GM10248 (cell line): ENCODE measurements at regions not wholly inside any gene's neighbourhood (a gene's known extent, or its start where the extent isn't known, plus 50 kb on each side); places are given as distances from the start of the nearest gene placed in this dataset.
"Not testable (repeated sequence)": the region's sequence is repeated elsewhere in the genome, so short reads cannot be mapped to it uniquely, and the experiment has no call there.

Experiments used
- CTCF ChIA-PET: fragments of 300-600 bp; sonication (Branson Sonifier 250); formaldehyde crosslinking; extraction: SDS; loops from one replicate; lab custom pipeline; 2021; ENCODE audit warnings: antibody characterized with exemption; lab: Yijun Ruan, JAX
- POLR2A ChIA-PET: fragments of 350-650 bp; sonication (Branson Sonifier 250); formaldehyde crosslinking; extraction: SDS; loops from one replicate; lab custom pipeline; 2020; ENCODE audit warnings: antibody characterized with exemption; lab: Yijun Ruan, JAX
- DNase-seq: peaks from one replicate; pipeline ENCODE4 v3.0.0; 2012; ENCODE audit errors: extremely low spot score
- TF ChIP-seq, protein P1 (sequence below): IDR thresholded peaks from 2 replicates; pipeline ENCODE4 v1.5.1; 2012; ENCODE audit warnings: mild to moderate bottlenecking, low read depth; ENCODE audit errors: extremely low read depth, missing control alignments, control extremely low read depth

DNA sequence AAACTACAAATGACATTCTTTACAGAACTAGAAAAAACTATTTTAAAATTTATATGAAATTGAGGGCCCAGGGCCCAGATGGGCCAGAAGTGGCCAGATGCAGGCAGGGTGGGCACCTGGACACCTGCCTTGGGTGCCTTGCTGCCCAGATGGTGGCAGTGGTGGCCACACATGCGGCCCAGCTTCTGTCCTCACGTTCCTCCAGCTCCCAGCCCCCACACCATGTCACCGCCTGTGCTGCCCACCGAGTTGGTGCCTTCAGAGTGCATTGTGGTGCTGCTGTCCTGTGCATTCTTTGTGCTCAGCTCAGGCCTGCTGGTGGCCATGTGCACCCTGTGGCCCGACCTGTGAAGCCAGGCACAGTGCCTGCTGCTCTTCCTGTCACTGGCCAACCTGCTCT lies 216.8 kb upstream of the CXADR start:
- no peak for DNase-seq
- ChIA-PET CTCF (no interaction called here), POLR2A (no interaction called here)
- TF ChIP-seq, protein P1, sequence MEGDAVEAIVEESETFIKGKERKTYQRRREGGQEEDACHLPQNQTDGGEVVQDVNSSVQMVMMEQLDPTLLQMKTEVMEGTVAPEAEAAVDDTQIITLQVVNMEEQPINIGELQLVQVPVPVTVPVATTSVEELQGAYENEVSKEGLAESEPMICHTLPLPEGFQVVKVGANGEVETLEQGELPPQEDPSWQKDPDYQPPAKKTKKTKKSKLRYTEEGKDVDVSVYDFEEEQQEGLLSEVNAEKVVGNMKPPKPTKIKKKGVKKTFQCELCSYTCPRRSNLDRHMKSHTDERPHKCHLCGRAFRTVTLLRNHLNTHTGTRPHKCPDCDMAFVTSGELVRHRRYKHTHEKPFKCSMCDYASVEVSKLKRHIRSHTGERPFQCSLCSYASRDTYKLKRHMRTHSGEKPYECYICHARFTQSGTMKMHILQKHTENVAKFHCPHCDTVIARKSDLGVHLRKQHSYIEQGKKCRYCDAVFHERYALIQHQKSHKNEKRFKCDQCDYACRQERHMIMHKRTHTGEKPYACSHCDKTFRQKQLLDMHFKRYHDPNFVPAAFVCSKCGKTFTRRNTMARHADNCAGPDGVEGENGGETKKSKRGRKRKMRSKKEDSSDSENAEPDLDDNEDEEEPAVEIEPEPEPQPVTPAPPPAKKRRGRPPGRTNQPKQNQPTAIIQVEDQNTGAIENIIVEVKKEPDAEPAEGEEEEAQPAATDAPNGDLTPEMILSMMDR, result no peak

DNA sequence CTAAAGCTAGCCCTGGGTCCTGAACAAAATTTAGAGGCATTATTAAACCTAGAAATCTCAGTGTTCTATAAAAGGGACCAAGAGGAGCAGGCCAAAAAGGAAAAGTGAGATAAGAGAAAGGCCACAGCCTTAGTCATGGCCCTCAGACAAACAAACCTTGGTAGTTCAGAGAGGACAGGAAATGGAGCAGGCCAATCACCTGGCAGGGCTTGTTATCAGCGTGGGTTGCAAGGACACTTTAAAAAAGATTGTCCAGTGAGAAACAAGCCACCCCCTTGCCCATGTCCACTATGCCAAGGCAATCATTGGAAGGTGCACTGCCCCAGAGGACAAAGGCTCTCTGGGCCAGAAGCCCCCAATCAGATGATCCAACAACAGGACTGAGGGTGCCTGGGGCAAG lies 213.3 kb upstream of the CXADR start:
- DNase-seq, POLR2A ChIA-PET, CTCF ChIA-PET: not testable (repeated sequence)

DNA sequence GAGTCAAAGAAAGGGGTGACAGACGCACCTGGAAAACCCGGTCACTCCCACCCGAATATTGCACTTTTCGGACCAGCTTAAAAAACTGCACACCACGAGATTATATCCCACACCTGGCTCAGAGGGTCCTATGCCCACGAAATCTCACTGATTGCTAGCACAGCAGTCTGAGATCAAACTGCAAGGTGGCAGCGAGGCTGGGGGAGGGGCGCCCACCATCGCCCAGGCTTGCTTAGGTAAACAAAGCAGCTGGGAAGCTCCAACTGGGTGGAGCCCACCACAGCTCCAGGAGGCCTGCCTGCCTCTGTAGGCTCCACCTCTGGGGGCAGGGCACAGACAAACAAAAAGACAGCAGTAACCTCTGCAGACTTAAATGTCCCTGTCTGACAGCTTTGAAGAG lies 185.1 kb upstream of the CXADR start:
- CTCF ChIA-PET, POLR2A ChIA-PET, DNase-seq: not testable (repeated sequence)

DNA sequence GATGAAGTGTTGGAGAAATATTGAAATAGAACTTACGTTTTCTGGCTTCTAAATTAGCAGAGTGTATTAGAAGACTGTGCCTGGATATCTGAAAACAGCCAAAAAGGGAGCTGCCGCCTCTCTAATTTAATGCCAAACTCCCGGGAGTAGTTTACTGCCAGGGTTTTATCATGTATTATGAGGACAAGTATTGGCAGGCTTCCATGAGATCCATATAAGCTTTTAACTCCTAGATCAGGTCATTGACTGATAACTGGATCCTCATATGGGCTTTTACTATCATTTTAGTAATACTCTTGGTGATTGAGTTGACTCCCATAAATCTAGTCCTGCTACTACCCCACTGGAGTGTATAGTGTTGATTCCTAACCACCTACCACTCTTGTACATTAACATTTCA lies 178.4 kb upstream of the CXADR start:
- TF ChIP-seq, protein P1, result no peak
- no peak for DNase-seq
- ChIA-PET POLR2A (no interaction called here), CTCF (no interaction called here)

DNA sequence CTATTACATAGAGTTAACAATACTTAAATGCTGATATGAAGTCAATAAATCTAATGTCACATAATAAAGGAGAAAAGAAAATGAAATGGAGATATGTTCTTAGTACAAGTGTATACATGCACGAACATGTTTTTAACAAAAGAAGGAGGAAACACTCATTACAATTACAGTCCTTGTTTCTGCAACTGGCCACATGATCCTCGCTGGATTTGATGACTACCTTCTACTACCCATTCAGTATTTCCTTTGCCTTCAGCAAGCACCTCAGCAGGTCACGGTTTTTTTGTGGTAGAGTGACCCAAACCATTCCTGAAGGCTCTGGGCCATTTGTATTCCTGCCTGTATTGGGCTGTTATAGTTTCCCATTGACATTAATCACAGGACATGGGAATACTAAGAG lies 172.8 kb upstream of the CXADR start:
- TF ChIP-seq, protein P1, result no peak
- CTCF ChIA-PET, result no interaction called here
- POLR2A ChIA-PET, result no interaction called here
- no peak for DNase-seq

DNA sequence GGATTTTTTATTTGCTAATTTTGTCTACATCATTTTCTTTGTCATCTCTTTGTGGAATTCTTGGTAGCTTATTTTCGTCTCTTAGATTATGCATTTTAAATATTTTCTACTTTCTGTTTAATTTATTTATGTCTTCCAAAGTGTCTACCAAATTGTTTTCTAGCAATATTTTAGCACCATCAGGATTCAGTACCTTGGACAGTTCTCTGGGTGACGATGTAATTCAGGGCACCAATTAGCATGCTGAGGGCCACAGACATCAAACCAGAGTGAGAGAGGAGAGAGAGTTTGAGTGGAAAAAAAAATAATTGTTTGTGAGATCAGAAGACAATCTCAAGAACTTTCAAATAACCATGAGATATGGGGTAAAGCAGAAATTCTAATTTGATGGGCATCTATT lies 169.8 kb upstream of the CXADR start:
- ChIA-PET CTCF (no interaction called here), POLR2A (no interaction called here)
- TF ChIP-seq, protein P1, result no peak
- DNase-seq, result no peak

DNA sequence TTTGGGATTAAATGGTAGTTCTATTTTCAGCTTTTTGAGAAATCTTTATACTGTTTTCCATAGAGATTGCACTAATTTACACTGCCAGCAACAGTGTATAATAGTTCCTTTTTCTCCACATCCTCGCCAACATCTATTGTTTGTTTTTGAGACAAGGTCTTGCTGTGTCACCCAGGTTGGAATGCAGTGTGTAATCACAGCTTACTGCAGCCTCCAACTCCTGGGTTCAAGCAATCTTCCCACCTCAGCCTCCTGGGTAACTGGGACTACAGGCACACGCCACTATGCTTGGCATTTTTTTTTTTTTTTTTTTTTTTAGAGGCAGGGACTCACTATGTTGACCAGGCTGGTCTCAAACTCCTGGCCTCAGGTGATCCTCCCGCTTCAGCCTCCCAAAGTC lies 164.5 kb upstream of the CXADR start:
- DNase-seq, result no peak
- TF ChIP-seq, protein P1, result no peak
- CTCF ChIA-PET, result no interaction called here
- POLR2A ChIA-PET, result no interaction called here

DNA sequence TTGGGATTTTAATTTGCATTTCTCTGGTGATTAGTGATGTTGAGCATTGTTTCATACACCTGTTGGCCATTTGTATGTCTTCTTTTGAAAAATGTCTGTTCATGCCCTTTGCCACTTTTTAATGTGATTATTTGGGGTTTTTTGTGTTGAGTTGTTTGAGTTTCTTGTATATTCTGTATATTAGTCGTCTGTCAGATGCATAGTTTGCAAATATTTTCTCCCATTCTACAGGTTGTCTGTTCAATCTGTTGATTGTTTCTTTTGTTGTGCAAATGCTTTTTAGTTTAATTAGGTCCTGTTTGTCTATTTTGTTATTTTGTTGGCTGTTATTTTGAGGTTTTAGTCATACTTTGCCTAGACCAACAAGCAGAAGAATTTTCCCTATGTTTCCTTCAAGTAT lies 164.0 kb upstream of the CXADR start:
- POLR2A ChIA-PET, result no interaction called here
- TF ChIP-seq, protein P1, result no peak
- DNase-seq, result no peak
- CTCF ChIA-PET, result no interaction called here
